Endothelial cell of umbilical vein (primary cell): ENCODE measurements at regions not wholly inside any gene's neighbourhood (a gene's known extent, or its start where the extent isn't known, plus 50 kb on each side); places are given as distances from the start of the nearest gene placed in this dataset.

ENCODE experiments used
- EZH2 ChIP-seq: IDR thresholded peaks from 2 replicates; pipeline ENCODE4 v1.6.1; 2012; ENCODE audit warnings: borderline replicate concordance, low read depth, mild to moderate bottlenecking, moderate library complexity, low read length, inconsistent platforms; ENCODE audit not compliant: severe bottlenecking
- GATA2 ChIP-seq: IDR thresholded peaks from 2 replicates; pipeline ENCODE4 v1.7.0; 2011; ENCODE audit warnings: low read depth, mild to moderate bottlenecking, moderate library complexity, mixed read lengths, low read length; ENCODE audit not compliant: insufficient read length, insufficient read depth
- MYC ChIP-seq: IDR thresholded peaks from one replicate; pipeline ENCODE4 v1.6.1; 2011; ENCODE audit warnings: mild to moderate bottlenecking, low read depth, low read length
- POLR2A ChIP-seq: IDR thresholded peaks from 2 replicates; pipeline ENCODE4 v1.6.1; 2012; ENCODE audit warnings: low read depth, mild to moderate bottlenecking, control low read depth, low read length
- TF ChIP-seq, protein P1 (sequence below), 2 donors: IDR thresholded peaks; 1 replicate in 1 of 2; 2 replicates in 1 of 2; pipeline ENCODE4 v1.5.1; 2011; ENCODE audit warnings: low read length in 2 of 2, mild to moderate bottlenecking in 2 of 2, moderate library complexity in 2 of 2, control low read depth in 1 of 2, inconsistent platforms in 1 of 2, low read depth in 1 of 2; ENCODE audit not compliant: insufficient read depth in 1 of 2; ENCODE audit errors: extremely low read depth in 1 of 2
- TF ChIP-seq, protein P2 (sequence below): IDR thresholded peaks from 2 replicates; pipeline ENCODE4 v1.6.1; 2011; ENCODE audit not compliant: insufficient read depth, insufficient read length

DNA sequence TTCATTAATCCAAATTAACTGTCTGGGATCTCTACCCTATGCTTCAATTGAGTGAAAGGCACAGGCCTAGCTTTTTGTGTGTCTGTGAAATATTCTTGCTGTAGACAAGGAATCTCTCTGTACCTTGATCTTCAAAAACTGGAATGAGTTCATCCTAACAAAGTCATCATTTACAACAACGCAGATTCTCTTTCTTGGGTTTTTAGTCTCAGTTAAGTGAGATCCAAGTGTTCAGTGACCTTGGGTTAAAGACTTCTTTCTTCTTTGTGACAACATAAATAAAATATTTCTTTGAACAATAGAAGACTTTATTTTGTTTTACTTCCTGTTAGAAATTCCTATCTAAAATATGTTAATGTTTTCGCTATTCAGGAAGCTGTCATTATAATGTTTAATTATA lies 192.2 kb upstream of the LMNTD1 start:
- TF ChIP-seq, protein P1, sequence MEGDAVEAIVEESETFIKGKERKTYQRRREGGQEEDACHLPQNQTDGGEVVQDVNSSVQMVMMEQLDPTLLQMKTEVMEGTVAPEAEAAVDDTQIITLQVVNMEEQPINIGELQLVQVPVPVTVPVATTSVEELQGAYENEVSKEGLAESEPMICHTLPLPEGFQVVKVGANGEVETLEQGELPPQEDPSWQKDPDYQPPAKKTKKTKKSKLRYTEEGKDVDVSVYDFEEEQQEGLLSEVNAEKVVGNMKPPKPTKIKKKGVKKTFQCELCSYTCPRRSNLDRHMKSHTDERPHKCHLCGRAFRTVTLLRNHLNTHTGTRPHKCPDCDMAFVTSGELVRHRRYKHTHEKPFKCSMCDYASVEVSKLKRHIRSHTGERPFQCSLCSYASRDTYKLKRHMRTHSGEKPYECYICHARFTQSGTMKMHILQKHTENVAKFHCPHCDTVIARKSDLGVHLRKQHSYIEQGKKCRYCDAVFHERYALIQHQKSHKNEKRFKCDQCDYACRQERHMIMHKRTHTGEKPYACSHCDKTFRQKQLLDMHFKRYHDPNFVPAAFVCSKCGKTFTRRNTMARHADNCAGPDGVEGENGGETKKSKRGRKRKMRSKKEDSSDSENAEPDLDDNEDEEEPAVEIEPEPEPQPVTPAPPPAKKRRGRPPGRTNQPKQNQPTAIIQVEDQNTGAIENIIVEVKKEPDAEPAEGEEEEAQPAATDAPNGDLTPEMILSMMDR (IDR thresholded peaks at IDR 0.05; ENCODE audit: extremely low read depth in 1 of 2, insufficient read depth in 1 of 2, low read depth in 1 of 2, low read length in 2 of 2), result no peak
- TF ChIP-seq, protein P2, sequence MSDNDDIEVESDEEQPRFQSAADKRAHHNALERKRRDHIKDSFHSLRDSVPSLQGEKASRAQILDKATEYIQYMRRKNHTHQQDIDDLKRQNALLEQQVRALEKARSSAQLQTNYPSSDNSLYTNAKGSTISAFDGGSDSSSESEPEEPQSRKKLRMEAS, result no peak
- TF ChIP-seq MYC (no peak), EZH2 (no peak), POLR2A (no peak), GATA2 (no peak)
